GM23248 (cell line): ENCODE measurements at regions not wholly inside any gene's neighbourhood (a gene's known extent, or its start where the extent isn't known, plus 50 kb on each side); places are given as distances from the start of the nearest gene placed in this dataset.

Experiments used
- DNase-seq: peaks from one replicate; pipeline ENCODE4 v3.0.0-alpha.2; 2015
- H2AFZ ChIP-seq: fragments of 200-600 bp; sonication (generic); 2 replicates; pipeline ENCODE4 v1.6.1; 2016; ENCODE audit warnings: antibody characterized with exemption
- H3F3A ChIP-seq: fragments of 200-600 bp; sonication (generic); 2 replicates; pipeline ENCODE4 v1.6.1; 2016; ENCODE audit warnings: mild to moderate bottlenecking, antibody characterized with exemption, mixed run types; ENCODE audit not compliant: insufficient read depth
- H3K27ac ChIP-seq: fragments of 200-600 bp; sonication (generic); 2 replicates; pipeline ENCODE4 v1.5.1; 2016; ENCODE audit warnings: mild to moderate bottlenecking
- H3K27me3 ChIP-seq: fragments of 200-600 bp; sonication (generic); replicated peaks from 2 replicates; pipeline ENCODE4 v1.6.1; 2016; ENCODE audit warnings: mild to moderate bottlenecking; ENCODE audit not compliant: insufficient read depth
- H3K36me3 ChIP-seq: fragments of 200-600 bp; sonication (generic); 2 replicates; pipeline ENCODE4 v1.6.1; 2016; ENCODE audit warnings: low read depth, mild to moderate bottlenecking
- H3K4me1 ChIP-seq: fragments of 200-600 bp; sonication (generic); 2 replicates; pipeline ENCODE4 v1.6.1; 2016; ENCODE audit warnings: mild to moderate bottlenecking; ENCODE audit not compliant: insufficient read depth
- H3K4me2 ChIP-seq: fragments of 200-600 bp; sonication (generic); one replicate; pipeline ENCODE4 v1.6.1; 2016; ENCODE audit warnings: mild to moderate bottlenecking; ENCODE audit not compliant: unreplicated experiment
- H3K4me3 ChIP-seq: fragments of 200-600 bp; sonication (generic); 2 replicates; pipeline ENCODE4 v1.5.1; 2016; ENCODE audit warnings: mild to moderate bottlenecking
- H3K79me2 ChIP-seq: fragments of 200-600 bp; sonication (generic); 2 replicates; pipeline ENCODE4 v1.6.1; 2016; ENCODE audit warnings: mild to moderate bottlenecking; ENCODE audit not compliant: insufficient read depth
- H3K9ac ChIP-seq: fragments of 200-600 bp; sonication (generic); 2 replicates; pipeline ENCODE4 v1.6.1; 2016; ENCODE audit warnings: mild to moderate bottlenecking
- H3K9me2 ChIP-seq: fragments of 200-600 bp; sonication (generic); 2 replicates; pipeline ENCODE4 v1.6.1; 2016; ENCODE audit warnings: mixed run types, mild to moderate bottlenecking, moderate library complexity; ENCODE audit not compliant: insufficient read depth
- H3K9me3 ChIP-seq: fragments of 200-600 bp; sonication (generic); one replicate; pipeline ENCODE4 v1.6.1; 2017; ENCODE audit warnings: low read depth
- H4K20me1 ChIP-seq: fragments of 200-600 bp; sonication (generic); 2 replicates; pipeline ENCODE4 v1.6.0; 2016; ENCODE audit not compliant: insufficient read depth
- EZH2 ChIP-seq: fragments of 200-600 bp; sonication (generic); IDR thresholded peaks from 2 replicates; pipeline ENCODE4 v1.6.1; 2018; ENCODE audit warnings: antibody characterized with exemption, mild to moderate bottlenecking; ENCODE audit not compliant: insufficient read depth, poor library complexity, severe bottlenecking
- EZH2phosphoT487 ChIP-seq: fragments of 200-600 bp; sonication (generic); IDR thresholded peaks from 2 replicates; pipeline ENCODE4 v1.6.1; 2018; ENCODE audit warnings: antibody characterized with exemption, moderate library complexity, mild to moderate bottlenecking, low read depth; ENCODE audit not compliant: insufficient read depth
- WGBS, 2 experiments: methylation state at CpG; one replicate each; pipeline ENCODE4 v1.1.6; 2015 to 2017; ENCODE audit warnings: low lambda C conversion rate in 2 of 2, low coverage in 1 of 2; ENCODE audit errors: missing lambda C conversion rate in 2 of 2; 5-methylcytosine and 5-hydroxymethylcytosine counted together
- in situ Hi-C: fragments of 300-500 bp; cut with MboI; formaldehyde crosslinking; loops from 2 replicates; pipeline ENCODE4 v1.15.0; 2020

- Histone ChIP-seq H3K79me2 (no peaks in the 10 kb centered on the region), H3F3A (no peaks in the 10 kb centered on the region), H3K9me2 (no peaks in the 10 kb centered on the region), H3K36me3 (no peaks in the 10 kb centered on the region), H3K4me2 (no peak overlapping the region), H3K9me3 (no peaks in the 10 kb centered on the region), H3K4me1 (no peaks in the 10 kb centered on the region), H3K27me3 (0 out of 2 replicates have a peak, but pooled peaks cover 4% of the 10 kb centered on the region), H3K9ac (no peak overlapping the region), H2AFZ (no peak overlapping the region), H4K20me1 (no peaks in the 10 kb centered on the region), H3K27ac (no peak overlapping the region), H3K4me3 (no peak overlapping the region)
- WGBS, 2 experiments = 78 to 81% methylated on average over 10 to 11 of the region's 13 CpGs
- in situ Hi-C loops = no loop called here
- no peak for DNase-seq
- TF ChIP-seq EZH2phosphoT487 = no peak
- TF ChIP-seq EZH2 = no peak
Observed at GRCh38 chr1:30478799-30479563, 244.4 kb downstream of the MATN1 start.

GRCh38 chr1:30478283-30478682 is 245.1 kb downstream of the MATN1 start:
- Histone ChIP-seq H3K27ac (no peak overlapping the region), H3F3A (no peaks in the 10 kb centered on the region), H3K9me3 (no peaks in the 10 kb centered on the region), H3K4me3 (no peak overlapping the region), H3K9ac (no peak overlapping the region), H3K9me2 (no peaks in the 10 kb centered on the region), H2AFZ (no peak overlapping the region), H3K79me2 (no peaks in the 10 kb centered on the region), H4K20me1 (no peaks in the 10 kb centered on the region), H3K4me1 (no peaks in the 10 kb centered on the region), H3K36me3 (no peaks in the 10 kb centered on the region), H3K27me3 (0 out of 2 replicates have a peak, but pooled peaks cover 4% of the 10 kb centered on the region), H3K4me2 (no peak overlapping the region)
- 81 to 82% methylated on average over 6 of the region's 6 CpGs for WGBS, 2 experiments
- in situ Hi-C loops = no loop called here
- TF ChIP-seq EZH2phosphoT487 (no peak), EZH2 (no peak)
- DNase-seq = no peak

- TF ChIP-seq EZH2phosphoT487 (no peak), EZH2 (no peak)
- no peak for DNase-seq
- H4K20me1 ChIP-seq = no peaks in the 10 kb centered on the region
- 0 out of 2 replicates have a peak, but pooled peaks cover 4% of the 10 kb centered on the region for H3K27me3 ChIP-seq
- no peaks in the 10 kb centered on the region for H3K9me2 ChIP-seq
- H3K27ac ChIP-seq = no peak overlapping the region
- no peaks in the 10 kb centered on the region for H3K36me3 ChIP-seq
- WGBS, 2 experiments = 69 to 71% methylated on average over 6 to 8 of the region's 8 CpGs
- H3F3A ChIP-seq = no peaks in the 10 kb centered on the region
- no peak overlapping the region for H3K9ac ChIP-seq
- H3K9me3 ChIP-seq = no peaks in the 10 kb centered on the region
- H2AFZ ChIP-seq = no peak overlapping the region
- no peaks in the 10 kb centered on the region for H3K79me2 ChIP-seq
- no peak overlapping the region for H3K4me2 ChIP-seq
- H3K4me1 ChIP-seq = no peaks in the 10 kb centered on the region
- in situ Hi-C loops = no loop called here
- no peak overlapping the region for H3K4me3 ChIP-seq
Observed at GRCh38 chr1:30477588-30477987, 245.8 kb downstream of the MATN1 start.

- Histone ChIP-seq H3K9me2 (no peaks in the 10 kb centered on the region), H3K4me3 (no peak overlapping the region), H3K36me3 (no peaks in the 10 kb centered on the region), H2AFZ (no peak overlapping the region), H4K20me1 (no peaks in the 10 kb centered on the region), H3K27me3 (0 out of 2 replicates have a peak, but pooled peaks cover 4% of the 10 kb centered on the region), H3K4me1 (no peaks in the 10 kb centered on the region), H3F3A (no peaks in the 10 kb centered on the region), H3K79me2 (no peaks in the 10 kb centered on the region), H3K4me2 (no peak overlapping the region), H3K27ac (no peak overlapping the region), H3K9me3 (no peaks in the 10 kb centered on the region), H3K9ac (no peak overlapping the region)
- in situ Hi-C loops = no loop called here
- TF ChIP-seq EZH2 = no peak
- no peak for TF ChIP-seq EZH2phosphoT487
- 81 to 83% methylated on average over 8 of the region's 8 CpGs for WGBS, 2 experiments
- no peak for DNase-seq
Observed at GRCh38 chr1:30476911-30477459, 246.4 kb downstream of the MATN1 start.
